ENCODE measurements at regions not wholly inside any gene's neighbourhood (a gene's known extent, or its start where the extent isn't known, plus 50 kb on each side); places are given as distances from the start of the nearest gene placed in this dataset.

DNA sequence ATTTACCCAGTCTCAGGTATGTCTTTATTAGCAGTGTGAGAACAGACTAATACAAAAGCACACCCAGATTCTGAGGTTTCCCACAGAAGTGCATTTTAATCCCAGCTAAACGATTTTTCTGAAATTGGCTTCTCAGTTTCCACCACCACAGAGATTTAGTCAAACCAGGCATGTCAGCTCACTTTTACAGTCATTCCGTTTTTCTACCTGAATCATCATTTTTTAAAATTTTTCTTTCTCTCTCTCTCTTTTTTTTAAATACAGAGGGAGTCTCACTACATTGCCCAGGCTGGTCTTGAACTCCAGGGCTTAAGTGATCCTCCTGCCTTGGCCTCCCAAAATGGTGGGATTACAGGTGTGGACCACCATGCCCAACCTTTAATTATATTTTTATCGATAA is 389.1 kb downstream of the HAPSTR1 start:
- TF ChIP-seq, protein P1, sequence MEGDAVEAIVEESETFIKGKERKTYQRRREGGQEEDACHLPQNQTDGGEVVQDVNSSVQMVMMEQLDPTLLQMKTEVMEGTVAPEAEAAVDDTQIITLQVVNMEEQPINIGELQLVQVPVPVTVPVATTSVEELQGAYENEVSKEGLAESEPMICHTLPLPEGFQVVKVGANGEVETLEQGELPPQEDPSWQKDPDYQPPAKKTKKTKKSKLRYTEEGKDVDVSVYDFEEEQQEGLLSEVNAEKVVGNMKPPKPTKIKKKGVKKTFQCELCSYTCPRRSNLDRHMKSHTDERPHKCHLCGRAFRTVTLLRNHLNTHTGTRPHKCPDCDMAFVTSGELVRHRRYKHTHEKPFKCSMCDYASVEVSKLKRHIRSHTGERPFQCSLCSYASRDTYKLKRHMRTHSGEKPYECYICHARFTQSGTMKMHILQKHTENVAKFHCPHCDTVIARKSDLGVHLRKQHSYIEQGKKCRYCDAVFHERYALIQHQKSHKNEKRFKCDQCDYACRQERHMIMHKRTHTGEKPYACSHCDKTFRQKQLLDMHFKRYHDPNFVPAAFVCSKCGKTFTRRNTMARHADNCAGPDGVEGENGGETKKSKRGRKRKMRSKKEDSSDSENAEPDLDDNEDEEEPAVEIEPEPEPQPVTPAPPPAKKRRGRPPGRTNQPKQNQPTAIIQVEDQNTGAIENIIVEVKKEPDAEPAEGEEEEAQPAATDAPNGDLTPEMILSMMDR (IDR thresholded peaks at IDR 0.05 in 4 of 5, conservative IDR thresholded peaks at IDR 0.05 in 1 of 5), result no peak
- TF ChIP-seq POLR2A (IDR thresholded peaks at IDR 0.05), result no peak
